SJSA1 (cell line): ENCODE measurements at regions not wholly inside any gene's neighbourhood (a gene's known extent, or its start where the extent isn't known, plus 50 kb on each side); places are given as distances from the start of the nearest gene placed in this dataset.
"Not testable (repeated sequence)": the region's sequence is repeated elsewhere in the genome, so short reads cannot be mapped to it uniquely, and the experiment has no call there.

Source experiments
- DNase-seq, 2 experiments: peaks; one replicate each; pipeline ENCODE4 v3.0.0-alpha.2; 2015 to 2020; ENCODE audit warnings: low spot score in 2 of 2, low read depth in 1 of 2
- H3K27ac ChIP-seq: fragments of 250-450 bp; sonication (Bioruptor Pico); 2 replicates; pipeline ENCODE4 v1.5.1; 2020; ENCODE audit warnings: mild to moderate bottlenecking, moderate library complexity
- H3K27me3 ChIP-seq: fragments of 250-450 bp; sonication (Bioruptor Pico); replicated peaks from 2 replicates; pipeline ENCODE4 v1.5.1; 2020; ENCODE audit warnings: mild to moderate bottlenecking, moderate library complexity
- H3K36me3 ChIP-seq: fragments of 250-450 bp; sonication (Bioruptor Pico); 2 replicates; pipeline ENCODE4 v1.5.1; 2020; ENCODE audit warnings: mild to moderate bottlenecking
- H3K4me1 ChIP-seq: fragments of 250-450 bp; sonication (Bioruptor Pico); replicated peaks from 2 replicates; pipeline ENCODE4 v1.6.1; 2021; ENCODE audit warnings: mild to moderate bottlenecking
- H3K4me3 ChIP-seq: fragments of 250-450 bp; sonication (Bioruptor Pico); 2 replicates; pipeline ENCODE4 v1.5.1; 2020; ENCODE audit warnings: mild to moderate bottlenecking
- H3K9me3 ChIP-seq: fragments of 250-450 bp; sonication (Bioruptor Pico); replicated peaks from 2 replicates; pipeline ENCODE4 v1.5.1; 2020; ENCODE audit warnings: mild to moderate bottlenecking

DNA sequence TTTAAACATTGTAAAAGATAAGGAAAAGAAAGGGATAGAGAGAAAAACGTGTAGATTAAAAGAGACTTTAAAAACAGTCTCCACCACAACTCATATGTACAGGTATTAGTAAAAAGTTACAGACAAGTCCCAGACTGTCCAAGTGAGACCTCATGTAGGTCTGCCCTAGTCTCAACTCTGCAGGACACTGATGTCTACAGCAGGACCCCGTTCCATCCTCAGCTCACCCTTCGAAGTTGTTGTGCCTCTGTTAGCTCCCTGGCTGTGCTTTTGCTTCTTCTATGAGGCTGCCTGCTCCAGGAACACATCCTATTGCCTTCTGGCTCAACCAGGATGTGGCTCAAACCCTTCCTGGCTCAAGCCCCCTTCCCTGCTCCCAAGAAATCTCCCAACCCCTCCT is 72.9 kb upstream of the FBXO28 start:
- no peak for DNase-seq
- Histone ChIP-seq H3K9me3 (no peaks in the 10 kb centered on the region), H3K36me3 (no peaks in the 10 kb centered on the region), H3K27me3 (0 out of 2 replicates have a peak, but pooled peaks cover 11% of the 10 kb centered on the region), H3K4me3 (no peak overlapping the region), H3K27ac (no peak overlapping the region), H3K4me1 (peaks cover 1% of the 10 kb centered on the region)

DNA sequence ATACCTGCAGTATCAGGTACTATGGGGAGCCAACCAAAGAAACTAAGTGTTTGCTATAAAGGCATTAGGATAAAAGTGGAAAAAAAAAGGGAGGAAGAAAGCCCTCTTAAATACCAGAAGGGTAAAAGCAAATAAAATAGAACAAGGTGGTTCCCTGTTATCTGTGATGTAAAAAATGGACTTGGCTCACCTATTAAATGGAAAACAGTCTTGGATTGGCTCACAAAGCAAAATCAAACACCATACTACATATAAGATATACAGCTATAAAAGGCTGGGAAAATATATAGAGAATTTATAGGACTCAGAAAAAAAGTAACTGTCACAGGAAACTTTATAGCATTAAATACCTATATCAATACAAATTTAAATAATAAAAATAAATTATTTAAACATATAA is 73.5 kb upstream of the FBXO28 start:
- H3K27me3 ChIP-seq, result 0 out of 2 replicates have a peak, but pooled peaks cover 11% of the 10 kb centered on the region
- not testable (repeated sequence) for H3K4me3 ChIP-seq, H3K4me1 ChIP-seq, DNase-seq, H3K9me3 ChIP-seq, H3K27ac ChIP-seq, H3K36me3 ChIP-seq

DNA sequence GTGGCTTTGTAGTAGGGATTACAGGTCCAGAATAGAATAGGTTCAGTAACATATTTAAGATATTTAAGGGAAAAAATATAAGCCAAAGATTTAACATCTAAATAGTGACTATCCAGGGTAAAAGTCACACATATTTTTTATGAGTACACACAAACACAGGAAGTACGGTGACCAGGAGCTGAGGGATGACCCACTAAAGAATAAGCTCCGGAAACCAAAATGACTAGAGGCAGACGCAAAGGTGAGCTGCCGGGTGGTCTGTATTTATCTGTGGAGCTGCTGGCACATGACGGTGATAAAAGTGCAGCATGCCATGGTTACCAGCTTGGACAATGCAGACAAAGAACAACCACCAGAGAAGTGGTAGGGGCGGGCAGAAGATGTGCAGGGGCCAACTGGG is 73.9 kb upstream of the FBXO28 start:
- H3K27ac ChIP-seq, DNase-seq, H3K36me3 ChIP-seq, H3K9me3 ChIP-seq, H3K4me3 ChIP-seq, H3K4me1 ChIP-seq: not testable (repeated sequence)
- H3K27me3 ChIP-seq, result 0 out of 2 replicates have a peak, but pooled peaks cover 11% of the 10 kb centered on the region

DNA sequence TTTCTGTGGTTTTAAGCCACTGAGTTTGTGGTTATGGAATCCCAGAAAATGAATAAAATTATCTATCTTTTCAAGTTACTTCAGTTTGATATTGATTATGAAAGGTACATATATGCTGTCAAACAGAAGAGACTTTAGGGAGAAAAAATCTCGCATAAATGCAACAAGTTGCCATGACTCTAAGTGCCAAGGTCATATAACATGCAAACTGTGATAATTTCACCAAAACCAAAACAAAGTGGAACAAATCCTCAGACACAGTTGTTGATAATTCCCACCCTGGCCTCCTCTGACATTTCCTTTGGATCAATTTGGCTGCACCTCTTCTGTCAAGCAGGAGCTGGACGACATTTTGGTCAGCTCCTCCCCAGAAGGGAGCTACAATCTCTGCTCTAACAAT is 75.1 kb upstream of the FBXO28 start:
- not testable (repeated sequence) for H3K4me3 ChIP-seq, H3K27ac ChIP-seq, H3K36me3 ChIP-seq, DNase-seq, H3K9me3 ChIP-seq, H3K4me1 ChIP-seq, H3K27me3 ChIP-seq

DNA sequence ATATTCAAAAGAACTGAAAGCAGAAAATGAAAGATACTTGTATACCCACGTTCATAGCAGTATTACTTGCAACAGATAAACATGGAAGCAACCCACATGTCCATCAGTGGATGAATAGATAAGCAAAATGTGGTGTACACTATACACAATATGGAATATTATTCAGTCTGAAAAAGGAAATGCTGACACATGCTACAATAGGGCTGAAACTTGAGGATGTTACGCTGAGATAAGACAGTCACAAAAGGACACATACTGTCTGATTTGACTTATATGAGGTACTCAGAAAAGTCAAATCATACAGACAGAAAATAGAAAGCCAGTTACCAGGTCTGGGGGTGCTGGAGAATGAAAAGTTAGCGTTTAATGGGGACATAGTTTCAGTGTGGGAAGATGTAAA is 76.5 kb upstream of the FBXO28 start:
- not testable (repeated sequence) for H3K27ac ChIP-seq, H3K4me3 ChIP-seq

DNA sequence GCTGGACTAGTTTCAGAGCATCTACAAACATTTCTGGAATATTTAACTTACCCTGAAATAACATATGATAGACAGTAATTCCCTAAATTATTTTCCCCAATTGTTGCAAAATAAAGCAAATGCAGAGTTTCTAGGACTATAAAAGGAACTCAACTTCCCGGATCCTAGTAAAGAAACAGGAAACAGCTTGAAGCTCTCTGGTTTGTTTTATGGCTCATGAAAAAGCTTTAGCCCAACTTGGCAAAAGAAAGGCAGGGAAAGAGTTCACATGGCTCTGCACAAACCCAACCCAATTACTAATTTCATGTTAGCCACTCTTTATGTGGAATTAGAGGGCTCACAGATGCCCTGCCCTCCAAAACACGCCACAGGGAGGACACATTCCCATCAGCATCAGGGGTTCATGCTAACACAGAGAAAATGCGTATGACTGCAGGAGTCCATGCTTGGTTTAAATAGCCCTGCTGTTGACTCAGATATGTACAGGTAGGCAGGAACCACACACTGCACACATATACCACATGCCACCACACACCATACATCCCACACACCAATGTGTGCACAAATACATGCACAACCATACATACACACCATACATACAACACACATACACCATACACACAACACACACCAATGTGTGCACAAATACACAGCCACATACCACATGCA is 81.2 kb upstream of the FBXO28 start:
- not testable (repeated sequence) for DNase-seq, H3K27me3 ChIP-seq, H3K4me1 ChIP-seq, H3K27ac ChIP-seq, H3K36me3 ChIP-seq, H3K9me3 ChIP-seq, H3K4me3 ChIP-seq

More for the DNA sequence above, 76.5 kb upstream of the FBXO28 start:
- H3K9me3 ChIP-seq, H3K4me1 ChIP-seq, DNase-seq, H3K36me3 ChIP-seq, H3K27me3 ChIP-seq: not testable (repeated sequence)

DNA sequence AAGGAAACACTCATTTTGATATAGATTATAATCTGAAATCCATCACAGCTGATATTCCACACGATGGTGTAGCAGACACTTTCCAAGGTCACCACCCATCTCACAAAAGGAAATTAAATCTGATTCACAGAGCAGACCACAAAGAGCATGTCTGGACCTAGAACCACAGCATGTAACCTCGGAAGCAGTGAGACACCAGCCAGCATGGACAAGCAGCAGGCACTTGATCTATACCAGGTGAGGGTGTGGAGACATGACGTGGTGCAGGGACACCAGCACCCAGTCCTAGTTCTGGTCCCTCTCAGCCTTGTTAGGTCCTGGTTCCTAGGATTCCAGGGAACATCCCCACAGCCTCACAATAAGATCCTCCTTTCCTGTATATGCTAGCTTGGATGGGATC is 81.9 kb upstream of the FBXO28 start:
- not testable (repeated sequence) for H3K9me3 ChIP-seq, H3K4me1 ChIP-seq, H3K27me3 ChIP-seq, H3K36me3 ChIP-seq, H3K27ac ChIP-seq, H3K4me3 ChIP-seq, DNase-seq

DNA sequence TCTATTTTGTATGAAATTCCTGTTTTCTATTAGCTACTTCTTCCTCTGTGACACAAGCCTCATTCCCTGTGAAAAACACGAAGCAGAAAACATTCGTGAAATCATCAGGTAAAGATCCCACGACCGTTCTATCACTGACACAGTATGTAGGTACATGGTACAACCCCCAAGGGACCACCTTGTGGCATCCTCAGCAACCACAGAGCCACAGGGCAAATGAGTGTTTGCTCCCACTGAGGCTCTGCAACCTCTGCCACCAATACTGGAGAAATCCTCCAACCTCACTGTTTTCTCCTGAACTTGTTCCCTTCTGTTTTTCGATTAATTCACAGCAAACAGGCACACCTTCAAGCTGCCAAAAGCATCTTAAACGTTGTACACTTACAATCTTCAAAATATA is 83.7 kb upstream of the FBXO28 start:
- not testable (repeated sequence) for H3K27me3 ChIP-seq, H3K36me3 ChIP-seq, DNase-seq, H3K27ac ChIP-seq, H3K4me1 ChIP-seq, H3K4me3 ChIP-seq, H3K9me3 ChIP-seq

DNA sequence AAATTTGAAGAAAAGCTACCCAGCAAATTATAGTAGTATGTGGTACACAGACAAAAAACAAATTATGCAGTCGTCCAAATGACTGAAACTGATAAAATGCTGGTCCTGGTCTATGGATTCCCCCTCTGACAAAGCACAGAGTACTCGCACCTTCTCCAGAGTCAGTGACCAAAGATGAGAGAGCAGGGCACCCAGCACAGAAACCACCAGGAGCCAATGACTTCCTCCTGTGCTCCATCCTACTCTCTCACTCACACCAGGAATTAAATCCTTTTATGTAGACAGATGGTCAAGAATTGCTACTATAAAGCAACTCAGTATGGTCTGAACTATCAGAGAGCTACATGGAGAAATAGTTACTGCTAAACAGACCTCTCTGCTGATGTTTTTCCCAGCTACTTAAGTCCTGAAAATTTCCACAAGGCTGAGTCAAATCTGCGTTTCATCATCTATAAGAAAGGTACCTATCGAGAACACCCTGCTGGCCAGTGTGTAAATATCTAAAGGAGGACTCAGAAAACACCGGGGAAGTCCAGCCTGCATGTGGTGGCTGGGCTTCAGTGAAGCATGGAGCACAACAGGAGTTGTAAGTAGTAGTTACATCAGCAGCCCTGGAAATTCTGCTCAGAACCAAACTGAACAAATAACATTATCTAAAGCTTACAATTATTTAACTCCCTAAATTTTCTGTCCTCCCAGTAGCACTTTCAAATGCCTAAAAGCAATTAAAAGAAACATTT is 84.5 kb upstream of the FBXO28 start:
- not testable (repeated sequence) for H3K27me3 ChIP-seq, H3K36me3 ChIP-seq, DNase-seq, H3K4me1 ChIP-seq, H3K4me3 ChIP-seq, H3K9me3 ChIP-seq, H3K27ac ChIP-seq

DNA sequence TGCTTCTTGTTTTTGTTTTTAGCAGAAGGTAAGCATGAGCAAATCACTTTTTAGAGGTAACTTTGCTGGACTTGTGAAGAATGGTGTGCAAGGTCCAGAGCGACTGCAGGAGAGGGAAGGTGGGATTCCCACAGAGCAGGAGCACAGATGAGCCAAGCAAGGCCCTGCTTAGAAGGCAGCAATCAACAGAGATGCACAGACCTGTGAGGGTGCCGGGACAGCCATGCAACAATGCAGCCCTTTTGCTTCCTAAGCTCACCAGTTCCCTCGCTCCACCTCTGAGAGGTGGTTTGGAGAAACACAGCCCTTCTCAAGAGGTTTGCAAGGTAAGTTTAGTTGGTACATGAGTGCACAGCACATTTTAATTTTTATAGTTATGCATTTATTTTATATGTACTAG is 85.1 kb upstream of the FBXO28 start:
- not testable (repeated sequence) for DNase-seq, H3K9me3 ChIP-seq, H3K4me1 ChIP-seq, H3K4me3 ChIP-seq, H3K27me3 ChIP-seq, H3K27ac ChIP-seq, H3K36me3 ChIP-seq

DNA sequence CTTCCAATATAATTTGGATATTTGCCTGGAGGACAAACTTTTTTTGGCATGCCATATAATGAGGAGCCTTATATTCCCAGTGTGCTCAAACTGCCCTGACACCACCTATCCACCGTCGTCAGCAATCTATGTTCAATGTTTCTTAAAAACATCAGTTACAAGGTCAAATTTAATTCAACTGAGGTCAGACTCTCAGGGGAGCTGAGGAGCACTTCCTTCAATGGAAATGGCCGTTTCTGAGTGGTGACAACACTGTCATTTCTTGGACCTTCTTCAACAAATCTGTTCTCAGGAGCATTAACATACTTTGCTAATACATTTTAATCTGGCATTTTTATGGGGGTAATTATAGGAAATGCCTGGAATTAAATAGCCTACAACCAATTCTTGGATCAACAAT is 90.8 kb upstream of the FBXO28 start:
- not testable (repeated sequence) for H3K36me3 ChIP-seq, H3K27ac ChIP-seq, H3K9me3 ChIP-seq, H3K27me3 ChIP-seq, H3K4me3 ChIP-seq, H3K4me1 ChIP-seq, DNase-seq

DNA sequence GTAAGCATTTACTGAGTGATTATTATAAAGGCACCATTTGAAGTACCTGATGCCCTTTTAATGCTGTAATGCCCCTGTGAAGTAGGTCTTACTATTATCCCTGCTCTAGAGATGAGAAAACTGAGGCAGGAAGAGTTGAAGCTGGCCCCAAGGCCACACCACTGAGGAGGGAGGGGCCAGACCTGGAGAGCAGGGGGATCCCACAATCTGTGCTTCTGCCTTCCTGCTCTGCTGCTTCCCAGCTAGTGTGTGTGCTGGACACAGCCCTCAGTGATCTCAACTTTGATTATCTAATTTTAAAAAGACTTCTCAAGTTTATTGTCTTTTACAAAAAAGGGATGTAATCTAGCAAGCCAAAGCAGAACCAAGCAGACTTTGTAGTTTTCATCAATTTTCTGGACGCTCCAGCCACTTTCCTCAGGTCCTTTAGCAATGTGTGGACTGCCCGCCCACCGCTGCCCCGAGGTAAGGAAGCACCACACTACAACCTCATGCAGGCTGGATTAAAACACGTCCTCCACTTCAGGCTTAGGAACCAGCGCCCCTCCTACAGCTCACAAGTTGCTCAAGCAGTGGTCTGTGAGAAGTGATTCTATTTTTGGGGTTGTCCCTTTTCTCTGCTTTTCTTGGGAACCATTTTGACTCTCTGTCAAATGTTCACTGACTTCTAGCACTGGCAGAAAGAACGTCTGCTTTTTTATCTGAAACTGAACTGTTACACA is 91.5 kb upstream of the FBXO28 start:
- not testable (repeated sequence) for H3K9me3 ChIP-seq, DNase-seq, H3K27ac ChIP-seq, H3K36me3 ChIP-seq, H3K4me3 ChIP-seq, H3K4me1 ChIP-seq, H3K27me3 ChIP-seq

DNA sequence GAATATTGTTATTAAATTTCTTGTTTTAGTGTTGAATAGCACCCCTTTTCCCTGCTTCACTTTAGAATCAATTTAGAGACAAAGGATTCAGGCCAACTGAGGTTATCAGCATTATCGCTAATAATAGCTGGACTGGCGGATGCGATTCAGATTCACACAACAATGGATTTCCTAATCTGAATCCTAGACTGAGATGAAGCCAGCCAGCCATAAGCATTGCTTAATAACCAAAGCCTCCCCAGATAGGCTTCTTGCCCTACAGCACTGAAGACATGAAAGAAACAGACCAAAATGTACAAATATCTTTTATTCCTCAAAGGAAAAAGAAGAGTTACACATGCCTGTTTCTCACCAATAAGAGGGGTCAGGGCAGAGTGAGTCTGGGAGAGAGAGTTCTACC is 94.0 kb upstream of the FBXO28 start:
- not testable (repeated sequence) for H3K4me3 ChIP-seq, DNase-seq, H3K36me3 ChIP-seq, H3K27me3 ChIP-seq, H3K4me1 ChIP-seq, H3K9me3 ChIP-seq, H3K27ac ChIP-seq

DNA sequence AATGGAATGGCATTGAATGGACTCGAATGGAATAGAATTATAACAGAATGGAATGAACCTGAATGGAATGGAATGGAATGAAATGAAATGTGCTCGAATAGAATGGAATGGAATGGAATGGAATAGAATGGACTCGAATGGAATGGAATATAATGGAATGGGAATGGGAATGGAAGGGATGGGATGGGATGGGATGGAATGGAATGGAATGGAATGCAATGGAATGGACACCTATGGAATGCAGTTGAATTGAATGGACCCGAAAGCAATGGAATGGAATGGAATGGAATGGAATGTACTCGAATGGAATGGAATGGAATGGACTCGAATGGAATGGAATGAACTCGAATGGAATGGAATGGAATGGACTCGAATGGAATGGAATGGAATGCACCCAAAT is 98.1 kb upstream of the FBXO28 start:
- not testable (repeated sequence) for H3K4me3 ChIP-seq, H3K4me1 ChIP-seq, H3K36me3 ChIP-seq, DNase-seq, H3K27me3 ChIP-seq, H3K27ac ChIP-seq
- peaks cover 18% of the 10 kb centered on the region for H3K9me3 ChIP-seq
